ENCODE measurements at regions not wholly inside any gene's neighbourhood (a gene's known extent, or its start where the extent isn't known, plus 50 kb on each side); places are given as distances from the start of the nearest gene placed in this dataset.

- in situ Hi-C loops (cut with HindIII; ENCODE audit: low pct_ligation_motif_present, low pct_unique_long_range_greater_than_20kb, low sequenced_read_pairs): no loop called here
- DNase-seq: no peak
Measured at GRCh38 chr6:165875946-165876345, 212.9 kb upstream of the PDE10A start.

DNA sequence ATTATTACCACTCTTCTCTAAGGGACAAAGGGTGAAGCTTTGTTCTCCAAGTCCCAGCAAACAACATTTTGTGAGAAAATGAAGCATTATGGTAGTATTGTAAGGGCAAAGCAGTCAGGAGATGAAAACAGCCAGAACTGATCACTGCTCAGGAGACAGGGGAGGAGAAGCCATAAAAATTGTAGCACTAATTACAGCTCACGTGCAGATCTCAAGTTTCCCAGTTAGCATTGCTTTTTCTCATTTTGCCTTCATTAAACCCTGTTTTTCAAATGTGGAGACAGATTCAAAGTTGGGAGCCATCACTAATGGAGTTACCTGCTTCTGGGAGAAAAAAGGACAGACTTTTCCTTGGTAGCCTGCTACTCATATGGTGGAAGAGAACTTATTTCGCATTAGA, 210.9 kb upstream of the PDE10A start:
- no peak for DNase-seq
- in situ Hi-C loops (cut with HindIII; ENCODE audit: low pct_ligation_motif_present, low pct_unique_long_range_greater_than_20kb, low sequenced_read_pairs): no loop called here

DNA sequence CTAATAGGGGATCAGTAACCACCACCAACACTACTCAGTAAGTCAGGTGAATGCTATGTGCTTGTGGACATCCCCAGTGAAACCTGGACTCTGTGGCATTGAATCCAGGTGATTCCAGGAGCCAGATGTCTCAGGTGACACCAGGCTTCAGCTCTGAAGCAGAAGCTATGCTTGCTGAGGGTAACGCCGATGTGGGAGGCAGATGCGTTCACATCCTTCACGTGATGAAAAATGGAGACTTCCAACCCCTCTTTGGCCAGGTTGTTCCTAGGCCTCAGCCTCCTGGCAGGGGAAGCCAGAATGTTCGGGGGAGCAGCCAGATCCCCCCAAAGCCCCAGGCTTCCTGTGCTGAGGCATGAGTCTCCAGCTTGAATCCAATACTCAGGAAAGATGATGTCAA, 209.8 kb upstream of the PDE10A start:
- in situ Hi-C loops (cut with HindIII; ENCODE audit: low pct_ligation_motif_present, low pct_unique_long_range_greater_than_20kb, low sequenced_read_pairs): no loop called here
- no peak for DNase-seq

GRCh38 chr6:165872311-165872710, 209.3 kb upstream of the PDE10A start:
- DNase-seq: no peak

DNA sequence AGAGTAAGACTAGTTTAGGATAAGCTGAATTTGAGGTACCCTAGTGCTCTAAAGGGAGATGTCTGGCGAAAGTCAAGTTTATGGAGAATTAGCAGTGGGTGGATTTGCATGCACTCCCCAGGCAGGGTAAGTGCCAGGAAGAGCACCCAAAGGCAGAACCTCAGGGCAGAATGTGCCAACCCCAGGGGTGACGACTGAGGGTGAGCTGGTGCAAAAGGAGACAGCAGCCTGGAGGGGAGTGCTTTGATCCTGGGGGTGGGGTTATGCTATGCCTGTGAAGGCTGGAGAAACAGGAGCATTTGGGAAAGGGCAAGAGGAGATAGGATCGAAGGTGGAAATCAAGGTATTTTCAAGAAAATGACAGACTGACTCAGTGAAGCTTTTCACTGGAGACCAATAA, 208.5 kb upstream of the PDE10A start:
- in situ Hi-C loops (cut with HindIII; ENCODE audit: low pct_ligation_motif_present, low pct_unique_long_range_greater_than_20kb, low sequenced_read_pairs): no loop called here
- no peak for DNase-seq

More at GRCh38 chr6:165872311-165872710, 209.3 kb upstream of the PDE10A start:
- in situ Hi-C loops (cut with HindIII; ENCODE audit: low pct_ligation_motif_present, low pct_unique_long_range_greater_than_20kb, low sequenced_read_pairs): no loop called here

- in situ Hi-C loops (cut with HindIII; ENCODE audit: low pct_ligation_motif_present, low pct_unique_long_range_greater_than_20kb, low sequenced_read_pairs): no loop called here
- no peak for DNase-seq
Measured at GRCh38 chr6:165869526-165869925, 206.5 kb upstream of the PDE10A start.

- DNase-seq: no peak
- in situ Hi-C loops (cut with HindIII; ENCODE audit: low pct_ligation_motif_present, low pct_unique_long_range_greater_than_20kb, low sequenced_read_pairs): no loop called here
Measured at GRCh38 chr6:165864925-165865324, 201.9 kb upstream of the PDE10A start.

DNA sequence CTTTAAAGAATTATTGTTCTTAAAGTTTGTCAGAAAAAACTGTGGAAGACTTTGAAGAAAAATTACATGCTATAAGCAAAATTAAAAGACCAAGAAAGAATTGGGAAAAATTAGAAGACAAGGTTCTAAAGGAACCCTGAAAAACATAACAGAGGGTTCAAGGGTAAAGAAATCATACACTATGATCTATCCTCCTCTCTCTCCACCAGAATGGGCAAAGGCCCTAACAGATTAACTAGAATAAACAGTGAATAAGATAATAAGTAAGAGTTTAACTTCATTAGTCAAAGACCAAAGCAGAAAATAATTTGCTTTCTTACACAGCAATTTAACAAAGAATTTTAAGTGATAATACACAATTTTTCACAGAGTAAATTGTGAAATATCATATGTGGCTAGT, 201.2 kb upstream of the PDE10A start:
- in situ Hi-C loops (cut with HindIII; ENCODE audit: low pct_ligation_motif_present, low pct_unique_long_range_greater_than_20kb, low sequenced_read_pairs): no loop called here
- no peak for DNase-seq

DNA sequence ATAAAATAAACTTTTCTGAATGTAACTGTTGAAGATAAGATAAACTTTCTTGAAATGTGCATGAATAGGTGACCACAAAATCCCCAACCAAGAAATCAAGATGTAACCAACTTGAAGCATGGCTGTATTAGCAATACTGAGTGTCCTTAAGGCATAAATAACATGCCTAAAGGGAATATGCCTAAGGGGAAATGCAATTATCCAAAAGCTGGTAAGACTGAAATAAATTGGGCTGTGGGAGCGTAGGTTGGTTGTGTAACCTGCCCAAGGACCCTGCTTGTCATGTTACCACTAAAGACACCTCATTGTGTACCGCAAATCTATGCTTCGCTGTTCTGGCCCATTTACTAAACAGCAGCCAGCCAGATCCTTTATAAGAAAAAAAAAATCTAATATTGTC, 200.8 kb upstream of the PDE10A start:
- in situ Hi-C loops (cut with HindIII; ENCODE audit: low pct_ligation_motif_present, low pct_unique_long_range_greater_than_20kb, low sequenced_read_pairs): no loop called here
- no peak for DNase-seq

- no peak for DNase-seq
- in situ Hi-C loops (cut with HindIII; ENCODE audit: low pct_ligation_motif_present, low pct_unique_long_range_greater_than_20kb, low sequenced_read_pairs): no loop called here
Measured at GRCh38 chr6:165862813-165863212, 199.8 kb upstream of the PDE10A start.

- no peak for DNase-seq
- in situ Hi-C loops (cut with HindIII; ENCODE audit: low pct_ligation_motif_present, low pct_unique_long_range_greater_than_20kb, low sequenced_read_pairs): no loop called here
Measured at GRCh38 chr6:165861226-165861625, 198.2 kb upstream of the PDE10A start.

- in situ Hi-C loops (cut with HindIII; ENCODE audit: low pct_ligation_motif_present, low pct_unique_long_range_greater_than_20kb, low sequenced_read_pairs): no loop called here
- peak; percentile 35 for DNase-seq
Measured at GRCh38 chr6:165858586-165858985, 195.5 kb upstream of the PDE10A start.

DNA sequence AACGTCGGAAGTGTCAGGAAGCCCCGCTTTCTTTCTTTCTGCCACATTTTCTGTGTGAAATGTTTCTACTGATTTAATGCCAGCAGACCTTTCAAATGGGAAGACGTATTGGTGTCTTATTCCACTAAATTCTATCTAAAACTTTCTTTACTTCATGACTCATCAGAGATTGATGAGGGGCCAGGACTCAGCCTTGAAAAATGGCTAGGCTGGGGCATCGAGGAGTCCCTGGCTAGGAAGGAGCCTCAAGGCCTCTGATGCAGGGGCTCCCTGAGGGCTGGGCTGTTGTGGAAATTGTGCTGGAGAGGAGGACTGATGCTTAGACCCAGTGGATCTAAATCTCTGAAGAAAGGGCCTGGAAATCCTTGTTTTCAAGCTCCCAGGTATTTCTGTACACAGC, 192.8 kb upstream of the PDE10A start:
- in situ Hi-C loops (cut with HindIII; ENCODE audit: low pct_ligation_motif_present, low pct_unique_long_range_greater_than_20kb, low sequenced_read_pairs): no loop called here
- no peak for DNase-seq

DNA sequence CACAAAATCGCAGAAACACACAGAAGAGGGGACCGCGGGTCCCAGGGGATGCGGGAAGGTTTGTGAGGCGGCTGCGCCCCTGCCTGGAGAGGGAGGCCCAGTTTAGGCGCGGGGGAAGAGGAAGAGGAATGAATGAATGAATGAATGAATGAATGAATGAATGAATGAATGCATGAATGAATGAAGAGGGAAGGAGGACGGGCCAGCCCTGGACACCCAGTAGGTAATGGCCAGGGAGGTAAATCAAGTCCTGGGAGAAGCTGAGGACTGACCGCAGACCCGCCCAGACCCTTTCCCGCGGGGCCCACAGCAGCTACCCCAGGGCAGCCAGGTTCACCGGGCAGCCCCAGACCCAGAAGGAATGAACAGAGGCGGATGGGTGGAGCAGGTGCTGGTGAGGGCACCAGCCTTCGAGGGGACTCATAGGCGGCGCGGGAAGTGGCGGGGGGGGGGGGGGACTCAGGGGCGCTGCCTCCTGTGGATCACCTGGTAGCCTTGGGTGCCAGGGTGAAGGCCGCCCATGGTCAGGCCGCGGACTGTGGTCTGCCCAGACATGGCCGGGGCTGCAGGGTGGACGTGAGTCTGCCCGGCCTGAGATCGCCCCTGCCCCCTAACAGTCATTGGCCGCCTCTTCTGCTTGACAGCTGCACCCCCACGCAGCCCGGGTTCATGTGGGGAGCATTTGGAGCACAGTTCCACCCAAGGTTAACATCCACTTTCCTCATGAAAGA, 192.0 kb upstream of the PDE10A start:
- in situ Hi-C loops (cut with HindIII; ENCODE audit: low pct_ligation_motif_present, low pct_unique_long_range_greater_than_20kb, low sequenced_read_pairs): no loop called here
- no peak for DNase-seq

- in situ Hi-C loops (cut with HindIII; ENCODE audit: low pct_ligation_motif_present, low pct_unique_long_range_greater_than_20kb, low sequenced_read_pairs): no loop called here
- no peak for DNase-seq
Measured at GRCh38 chr6:165854061-165854862, 191.2 kb upstream of the PDE10A start.

DNA sequence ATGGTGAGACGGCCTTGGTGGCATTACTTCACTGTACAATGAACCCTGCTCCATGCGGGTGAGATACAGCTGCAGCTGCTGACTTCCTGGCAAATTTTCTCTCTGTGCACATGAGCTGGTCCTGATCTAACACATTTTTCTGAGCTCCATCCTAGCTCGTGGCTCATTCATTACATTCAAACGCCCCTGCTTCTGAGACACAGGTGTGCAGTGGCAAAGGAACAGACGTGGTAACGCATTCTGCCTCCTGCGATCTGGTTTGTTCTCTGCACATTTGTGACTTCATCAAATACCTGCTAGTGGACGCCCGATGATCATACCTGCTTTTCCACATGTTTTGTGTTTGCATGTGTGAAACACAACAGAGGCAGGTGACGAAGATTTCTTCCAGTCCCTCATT, 189.6 kb upstream of the PDE10A start:
- in situ Hi-C loops (cut with HindIII; ENCODE audit: low pct_ligation_motif_present, low pct_unique_long_range_greater_than_20kb, low sequenced_read_pairs): no loop called here
- DNase-seq: no peak

- DNase-seq: peak; percentile 59
- in situ Hi-C loops (cut with HindIII; ENCODE audit: low pct_ligation_motif_present, low pct_unique_long_range_greater_than_20kb, low sequenced_read_pairs): no loop called here
Measured at GRCh38 chr6:165850434-165851019, 187.5 kb upstream of the PDE10A start.

DNA sequence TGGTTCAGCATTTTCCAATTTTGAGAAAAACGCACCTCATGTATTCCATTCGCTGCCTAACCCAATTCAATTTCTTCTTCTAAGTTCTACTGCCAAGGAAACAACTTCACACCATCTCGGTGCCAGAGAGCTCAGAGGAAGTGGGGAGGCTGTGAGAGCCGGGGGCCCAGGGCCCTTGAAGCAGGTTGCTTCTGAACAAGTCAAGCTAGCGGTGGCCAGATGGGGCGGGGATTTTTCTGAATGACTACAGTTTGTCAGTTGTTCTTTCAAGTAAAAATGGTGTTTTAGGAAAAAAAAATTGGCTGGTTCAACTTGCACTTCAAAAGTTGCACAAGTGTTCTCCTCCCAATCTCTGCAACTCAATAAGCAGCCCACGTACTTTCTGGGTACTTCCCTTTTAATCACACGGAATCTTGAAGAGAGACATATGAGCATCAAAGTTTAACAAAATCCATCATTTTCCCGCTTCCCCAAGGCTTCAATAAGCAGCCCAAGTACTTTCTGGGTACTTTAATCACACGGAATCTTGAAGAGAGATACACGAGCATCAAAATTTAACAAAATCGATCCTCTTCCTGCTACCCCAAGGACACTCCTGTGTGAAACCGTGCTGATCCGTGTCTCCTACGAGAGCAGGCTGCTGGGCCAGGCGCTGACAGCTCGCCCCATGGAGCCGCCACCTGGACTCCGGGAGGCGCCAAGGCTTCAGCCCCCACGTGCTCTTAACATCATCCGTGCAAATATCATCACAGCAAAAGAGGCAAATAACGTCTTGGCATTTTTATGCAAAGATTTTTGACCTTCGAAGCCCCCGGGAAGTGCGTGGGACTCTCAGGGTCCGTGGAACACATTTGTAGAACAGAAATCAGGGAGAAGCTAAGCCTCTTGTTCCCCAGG, 186.7 kb upstream of the PDE10A start:
- DNase-seq: no peak
- in situ Hi-C loops (cut with HindIII; ENCODE audit: low pct_ligation_motif_present, low pct_unique_long_range_greater_than_20kb, low sequenced_read_pairs): no loop called here

DNA sequence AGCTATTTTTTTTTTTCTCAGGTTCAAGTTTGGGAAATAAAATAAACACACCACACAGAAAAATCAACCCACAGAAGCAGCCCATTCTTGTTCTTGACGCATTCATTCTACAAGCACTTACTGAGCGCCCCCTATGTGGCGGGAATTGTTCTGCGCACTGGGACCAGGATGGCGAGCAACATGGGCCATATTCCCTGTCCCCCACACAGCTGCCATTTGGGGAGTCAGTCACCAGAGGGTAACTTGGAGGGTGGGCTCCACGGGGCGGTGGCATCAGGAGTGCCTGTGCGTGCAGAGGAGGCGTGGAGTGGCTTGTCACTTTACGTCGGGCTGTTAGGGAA, 185.0 kb upstream of the PDE10A start:
- in situ Hi-C loops (cut with HindIII; ENCODE audit: low pct_ligation_motif_present, low pct_unique_long_range_greater_than_20kb, low sequenced_read_pairs): no loop called here
- DNase-seq: no peak

Measured in ACHN (cell line).